ENCODE measurements at regions not wholly inside any gene's neighbourhood (a gene's known extent, or its start where the extent isn't known, plus 50 kb on each side); places are given as distances from the start of the nearest gene placed in this dataset.

- intact Hi-C loops (cut with DNase I, micrococcal nuclease) = no loop called here
- ATAC-seq = no peak
- DNase-seq = no peak
Measured at GRCh38 chr2:235365743-235366142, 128.1 kb upstream of the AGAP1 start.

GRCh38 chr2:235366390-235366789 lies 127.5 kb upstream of the AGAP1 start:
- intact Hi-C loops (cut with DNase I, micrococcal nuclease) = no loop called here
- no peak for DNase-seq
- no peak for ATAC-seq

GRCh38 chr2:235366807-235367206 lies 127.0 kb upstream of the AGAP1 start:
- ATAC-seq (no peak), DNase-seq (no peak)
- intact Hi-C loops (cut with DNase I, micrococcal nuclease) = no loop called here

GRCh38 chr2:235371018-235371417 lies 122.8 kb upstream of the AGAP1 start:
- ATAC-seq (no peak), DNase-seq (no peak)
- intact Hi-C loops (cut with DNase I, micrococcal nuclease) = no loop called here

GRCh38 chr2:235373171-235373570 lies 120.7 kb upstream of the AGAP1 start:
- ATAC-seq (no peak), DNase-seq (no peak)
- intact Hi-C loops (cut with DNase I, micrococcal nuclease) = no loop called here

- ATAC-seq (no peak), DNase-seq (no peak)
- intact Hi-C loops (cut with DNase I, micrococcal nuclease) = no loop called here
Measured at GRCh38 chr2:235377176-235377575, 116.7 kb upstream of the AGAP1 start.

GRCh38 chr2:235378246-235378645 lies 115.6 kb upstream of the AGAP1 start:
- intact Hi-C loops (cut with DNase I, micrococcal nuclease) = no loop called here
- DNase-seq (peak in 1 of 2 donors; percentile 64), ATAC-seq (peak; percentile 99)

- ATAC-seq (no peak), DNase-seq (no peak)
- intact Hi-C loops (cut with DNase I, micrococcal nuclease) = no loop called here
Measured at GRCh38 chr2:235378944-235379343, 114.9 kb upstream of the AGAP1 start.

- ATAC-seq (no peak), DNase-seq (no peak)
- intact Hi-C loops (cut with DNase I, micrococcal nuclease) = no loop called here
Measured at GRCh38 chr2:235381261-235381912, 112.5 kb upstream of the AGAP1 start.

GRCh38 chr2:235382179-235382578 lies 111.7 kb upstream of the AGAP1 start:
- ATAC-seq (no peak), DNase-seq (no peak)
- intact Hi-C loops (cut with DNase I, micrococcal nuclease) = no loop called here

- intact Hi-C loops (cut with DNase I, micrococcal nuclease) = no loop called here
- no peak for DNase-seq
- no peak for ATAC-seq
Measured at GRCh38 chr2:235382601-235383000, 111.2 kb upstream of the AGAP1 start.

- DNase-seq (no peak), ATAC-seq (no peak)
- intact Hi-C loops (cut with DNase I, micrococcal nuclease) = no loop called here
Measured at GRCh38 chr2:235383272-235383843, 110.5 kb upstream of the AGAP1 start.

GRCh38 chr2:235384624-235385023 lies 109.2 kb upstream of the AGAP1 start:
- ATAC-seq (no peak), DNase-seq (no peak)
- intact Hi-C loops (cut with DNase I, micrococcal nuclease) = no loop called here

- no peak for ATAC-seq
- intact Hi-C loops (cut with DNase I, micrococcal nuclease) = no loop called here
- DNase-seq = no peak
Measured at GRCh38 chr2:235389626-235390025, 104.2 kb upstream of the AGAP1 start.

- DNase-seq (peak; percentile 63 to 75), ATAC-seq (peak; percentile 99)
- intact Hi-C loops (cut with DNase I, micrococcal nuclease) = no loop called here
Measured at GRCh38 chr2:235390108-235390815, 103.6 kb upstream of the AGAP1 start.

GRCh38 chr2:235390816-235391194 lies 103.0 kb upstream of the AGAP1 start:
- ATAC-seq (no peak), DNase-seq (no peak)
- intact Hi-C loops (cut with DNase I, micrococcal nuclease) = no loop called here

GRCh38 chr2:235391921-235392615 lies 101.8 kb upstream of the AGAP1 start:
- DNase-seq (no peak), ATAC-seq (no peak)
- intact Hi-C loops (cut with DNase I, micrococcal nuclease) = no loop called here

GRCh38 chr2:235394278-235394828 lies 99.5 kb upstream of the AGAP1 start:
- DNase-seq (no peak), ATAC-seq (no peak)
- intact Hi-C loops (cut with DNase I, micrococcal nuclease) = no loop called here

GRCh38 chr2:235396071-235396846 lies 97.6 kb upstream of the AGAP1 start:
- intact Hi-C loops (cut with DNase I, micrococcal nuclease) = no loop called here

More at GRCh38 chr2:235396071-235396846, 97.6 kb upstream of the AGAP1 start:
- no peak for ATAC-seq
- no peak for DNase-seq
